ENCODE measurements at regions not wholly inside any gene's neighbourhood (a gene's known extent, or its start where the extent isn't known, plus 50 kb on each side); places are given as distances from the start of the nearest gene placed in this dataset.

DNA sequence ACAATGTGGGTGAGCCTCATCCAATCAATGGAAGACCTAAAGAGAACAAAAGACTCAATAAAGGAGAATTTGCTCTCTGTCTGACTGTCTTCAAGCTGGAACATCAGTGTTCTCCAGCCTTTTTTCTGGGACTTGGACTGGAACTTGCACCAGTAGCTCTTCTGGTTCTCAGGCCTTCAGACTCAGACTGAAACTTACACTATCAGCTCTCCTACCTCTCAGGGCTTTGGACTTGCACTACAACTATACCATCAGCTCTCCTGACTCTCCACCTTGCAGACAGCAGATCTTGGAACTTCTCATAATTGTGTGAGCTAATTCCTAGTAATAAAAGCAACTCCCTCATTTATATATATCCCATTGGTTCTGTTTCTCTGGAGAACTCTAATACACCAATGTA lies 185.9 kb downstream of the SMIM20 start:
- H3K36me3 ChIP-seq: no peaks in the 10 kb centered on the region
- no peak for DNase-seq
- H3K9me3 ChIP-seq (ENCODE audit: severe bottlenecking): no peaks in the 10 kb centered on the region
- no peaks in the 10 kb centered on the region for H3K27me3 ChIP-seq (ENCODE audit: insufficient read depth, low read depth, severe bottlenecking)
- TF ChIP-seq CTCF (IDR thresholded peaks at IDR 0.05; ENCODE audit: low read depth, low read length): no peak
- no peak overlapping the region for H3K4me3 ChIP-seq (ENCODE audit: low read depth, low read length)
- no peak overlapping the region for H3K27ac ChIP-seq

DNA sequence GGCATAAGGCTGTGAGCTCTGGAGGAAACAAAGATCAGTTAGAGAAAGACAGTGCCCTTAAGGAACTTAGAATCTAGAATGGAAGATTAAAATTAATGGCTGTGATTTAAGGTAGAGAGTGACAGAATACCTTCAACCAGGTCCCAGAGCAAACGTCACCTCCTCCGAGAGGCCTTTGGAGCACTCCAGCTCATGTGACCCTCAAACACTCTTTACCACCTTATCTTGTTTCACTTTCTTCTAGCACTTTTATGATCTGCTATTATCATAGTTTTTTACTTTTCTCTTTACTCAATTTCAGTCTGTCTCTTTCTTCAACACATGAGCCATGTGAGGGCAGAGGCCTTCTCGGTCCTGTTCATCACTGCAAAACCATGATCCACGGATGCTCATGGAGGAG lies 187.0 kb downstream of the SMIM20 start:
- DNase-seq: no peak
- no peaks in the 10 kb centered on the region for H3K9me3 ChIP-seq (ENCODE audit: severe bottlenecking)
- H3K27ac ChIP-seq: no peak overlapping the region
- H3K4me3 ChIP-seq (ENCODE audit: low read depth, low read length): no peak overlapping the region
- H3K27me3 ChIP-seq (ENCODE audit: insufficient read depth, low read depth, severe bottlenecking): no peaks in the 10 kb centered on the region
- no peaks in the 10 kb centered on the region for H3K36me3 ChIP-seq
- TF ChIP-seq CTCF (IDR thresholded peaks at IDR 0.05; ENCODE audit: low read depth, low read length): no peak

GRCh38 chr4:26104056-26104685 lies 190.2 kb downstream of the SMIM20 start:
- DNase-seq: no peak
- no peak for TF ChIP-seq CTCF (IDR thresholded peaks at IDR 0.05; ENCODE audit: low read depth, low read length)
- no peaks in the 10 kb centered on the region for H3K9me3 ChIP-seq (ENCODE audit: severe bottlenecking)
- H3K36me3 ChIP-seq: no peaks in the 10 kb centered on the region
- no peaks in the 10 kb centered on the region for H3K27me3 ChIP-seq (ENCODE audit: insufficient read depth, low read depth, severe bottlenecking)
- H3K27ac ChIP-seq: no peak overlapping the region
- no peak overlapping the region for H3K4me3 ChIP-seq (ENCODE audit: low read depth, low read length)

DNA sequence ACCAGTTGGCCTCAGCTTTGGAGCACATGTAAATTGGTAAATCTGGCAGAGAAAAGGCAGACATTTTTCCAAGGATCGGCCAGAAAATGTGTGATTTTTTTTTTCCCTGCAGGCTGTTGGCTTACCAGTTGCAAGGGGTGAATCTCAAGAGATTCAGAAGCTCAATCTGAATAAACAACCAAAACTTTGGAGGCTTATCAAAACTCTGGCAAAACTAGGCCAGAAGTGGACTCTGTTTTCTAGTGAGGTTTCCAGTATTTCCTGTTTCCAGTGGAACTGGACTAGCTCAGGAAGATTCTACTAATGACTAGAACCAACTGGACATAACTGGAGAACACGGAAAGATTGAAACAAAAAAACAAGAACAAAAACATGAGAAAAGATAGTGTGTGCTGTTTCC lies 191.3 kb downstream of the SMIM20 start:
- TF ChIP-seq CTCF (IDR thresholded peaks at IDR 0.05; ENCODE audit: low read depth, low read length): no peak
- Histone ChIP-seq H3K27ac (no peak overlapping the region), H3K9me3 (ENCODE audit: severe bottlenecking) (no peaks in the 10 kb centered on the region), H3K36me3 (no peaks in the 10 kb centered on the region), H3K27me3 (ENCODE audit: insufficient read depth, low read depth, severe bottlenecking) (no peaks in the 10 kb centered on the region), H3K4me3 (ENCODE audit: low read depth, low read length) (no peak overlapping the region)
- DNase-seq: no peak

GRCh38 chr4:26105815-26106699 lies 192.0 kb downstream of the SMIM20 start:
- no peak for DNase-seq
- Histone ChIP-seq H3K36me3 (no peaks in the 10 kb centered on the region), H3K27ac (no peak overlapping the region), H3K27me3 (ENCODE audit: insufficient read depth, low read depth, severe bottlenecking) (no peaks in the 10 kb centered on the region), H3K4me3 (ENCODE audit: low read depth, low read length) (no peak overlapping the region), H3K9me3 (ENCODE audit: severe bottlenecking) (no peaks in the 10 kb centered on the region)
- no peak for TF ChIP-seq CTCF (IDR thresholded peaks at IDR 0.05; ENCODE audit: low read depth, low read length)
